LNCaP clone FGC (cell line): ENCODE measurements at regions not wholly inside any gene's neighbourhood (a gene's known extent, or its start where the extent isn't known, plus 50 kb on each side); places are given as distances from the start of the nearest gene placed in this dataset.

Experiments
- DNase-seq: peaks from one replicate; pipeline ENCODE4 v3.0.0-alpha.2; 2011; ENCODE audit warnings: low read depth
- H3K4me3 ChIP-seq: 2 replicates; pipeline ENCODE4 v1.5.1; 2011; ENCODE audit warnings: mild to moderate bottlenecking, low read depth, low read length, control low read depth
- CTCF ChIP-seq: IDR thresholded peaks from 2 replicates; pipeline ENCODE4 v1.5.1; 2012; ENCODE audit warnings: mild to moderate bottlenecking; ENCODE audit not compliant: control insufficient read depth, insufficient read depth; ENCODE audit errors: extremely low read depth

GRCh38 chr1:204817341-204817740 is 53.3 kb upstream of the NFASC start:
- no peak for TF ChIP-seq CTCF
- H3K4me3 ChIP-seq, result no peak overlapping the region
- DNase-seq, result no peak

GRCh38 chr1:204818998-204819397 is 51.7 kb upstream of the NFASC start:
- TF ChIP-seq CTCF, result no peak
- no peak overlapping the region for H3K4me3 ChIP-seq
- DNase-seq, result no peak

GRCh38 chr1:204819495-204819894 is 51.2 kb upstream of the NFASC start:
- no peak for TF ChIP-seq CTCF
- no peak overlapping the region for H3K4me3 ChIP-seq
- DNase-seq, result no peak
